Ishikawa (cell line): ENCODE measurements at regions not wholly inside any gene's neighbourhood (a gene's known extent, or its start where the extent isn't known, plus 50 kb on each side); places are given as distances from the start of the nearest gene placed in this dataset.

Experiments
- CEBPB ChIP-seq: IDR thresholded peaks from 2 replicates; pipeline ENCODE4 v1.6.1; 2012
- CREB1 ChIP-seq: IDR thresholded peaks from 2 replicates; pipeline ENCODE4 v1.6.1; 2012; ENCODE audit warnings: low read depth
- EGR1 ChIP-seq: IDR thresholded peaks from 2 replicates; pipeline ENCODE4 v1.6.1; 2012
- EP300 ChIP-seq: IDR thresholded peaks from 2 replicates; pipeline ENCODE4 v1.6.1; 2012; ENCODE audit warnings: borderline replicate concordance
- FOXM1 ChIP-seq: IDR thresholded peaks from 2 replicates; pipeline ENCODE4 v1.6.1; 2012; ENCODE audit warnings: low read depth, borderline replicate concordance
- MAX ChIP-seq: IDR thresholded peaks from 2 replicates; pipeline ENCODE4 v1.6.1; 2012
- NFIC ChIP-seq: IDR thresholded peaks from 2 replicates; pipeline ENCODE4 v1.6.1; 2012
- RAD21 ChIP-seq: IDR thresholded peaks from 2 replicates; pipeline ENCODE4 v1.6.1; 2012; ENCODE audit warnings: low read depth
- REST ChIP-seq: IDR thresholded peaks from 2 replicates; pipeline ENCODE4 v1.6.1; 2012; ENCODE audit warnings: low read depth, mild to moderate bottlenecking
- TAF1 ChIP-seq: IDR thresholded peaks from 2 replicates; pipeline ENCODE4 v1.6.1; 2012; ENCODE audit warnings: low read depth, mild to moderate bottlenecking
- TCF12 ChIP-seq: IDR thresholded peaks from 2 replicates; pipeline ENCODE4 v1.6.1; 2012; ENCODE audit warnings: low read depth
- TEAD4 ChIP-seq: IDR thresholded peaks from 2 replicates; pipeline ENCODE4 v1.6.1; 2012
- USF1 ChIP-seq: IDR thresholded peaks from 2 replicates; pipeline ENCODE4 v1.6.1; 2012
- YY1 ChIP-seq: IDR thresholded peaks from 2 replicates; pipeline ENCODE4 v1.6.1; 2012; ENCODE audit warnings: low read depth
- ZBTB7A ChIP-seq: IDR thresholded peaks from 2 replicates; pipeline ENCODE4 v1.6.1; 2012; ENCODE audit warnings: low read depth

- no peak for TF ChIP-seq RAD21
- no peak for TF ChIP-seq MAX
- no peak for TF ChIP-seq EGR1
- TF ChIP-seq TAF1: 0 out of 2 replicates have a peak, but pooled peaks have one; percentile 5
- TF ChIP-seq ZBTB7A: no peak
- 0 out of 2 replicates have a peak, but pooled peaks have one; percentile 29 for TF ChIP-seq CREB1
These were observed 114.8 kb upstream of the PRSS16 start for GRCh38 chr6:27132532-27133280.

- TF ChIP-seq ZBTB7A: no peak
- TF ChIP-seq CEBPB: no peak
- no peak for TF ChIP-seq EP300
- no peak for TF ChIP-seq TCF12
- no peak for TF ChIP-seq TAF1
- TF ChIP-seq EGR1: no peak
- no peak for TF ChIP-seq USF1
- no peak for TF ChIP-seq FOXM1
- TF ChIP-seq TEAD4: no peak
- no peak for TF ChIP-seq REST
- TF ChIP-seq YY1: no peak
- TF ChIP-seq CREB1: no peak
- no peak for TF ChIP-seq RAD21
- TF ChIP-seq NFIC: no peak
- TF ChIP-seq MAX: no peak
These were observed 113.9 kb upstream of the PRSS16 start for GRCh38 chr6:27133281-27134227.

GRCh38 chr6:27135087-27135657, 112.3 kb upstream of the PRSS16 start:
- TF ChIP-seq FOXM1 (no peak), NFIC (no peak), CREB1 (no peak), REST (no peak), ZBTB7A (no peak), USF1 (no peak), TCF12 (no peak), RAD21 (no peak), MAX (no peak), CEBPB (no peak), TEAD4 (no peak)

- TF ChIP-seq CREB1 (no peak), CEBPB (no peak), MAX (no peak), NFIC (no peak), TAF1 (no peak), YY1 (no peak), EP300 (no peak), EGR1 (no peak), RAD21 (no peak), REST (no peak), ZBTB7A (no peak), TEAD4 (no peak)
These were observed 111.3 kb upstream of the PRSS16 start for GRCh38 chr6:27136077-27136644.
